ENCODE measurements at regions not wholly inside any gene's neighbourhood (a gene's known extent, or its start where the extent isn't known, plus 50 kb on each side); places are given as distances from the start of the nearest gene placed in this dataset.
A peak's percentile ranks its signal among the peaks of the same experiment; 100 is the strongest.

GRCh38 chr17:56045872-56046271 is 107.4 kb upstream of the ANKFN1 start:
- Histone ChIP-seq H3K4me3 (no peak overlapping the region), H3K36me3 (no peaks in the 10 kb centered on the region), H3K9ac (no peak overlapping the region), H3K4me1 (no peaks in the 10 kb centered on the region), H3K9me3 (replicated peaks in 1 of 11) (no peaks in the 10 kb centered on the region), H4K20me1 (no peaks in the 10 kb centered on the region), H3K27ac (no peak overlapping the region), H3K4me2 (no peak overlapping the region), H3K27me3 (no peaks in the 10 kb centered on the region)
- no peak for TF ChIP-seq Cebpa-rat (IDR thresholded peaks at IDR 0.05)

GRCh38 chr17:56047331-56047730 is 105.9 kb upstream of the ANKFN1 start:
- H3K9me3 ChIP-seq (replicated peaks in 1 of 11), result peaks cover 3 to 5% (median 4%) of the 10 kb centered on the region in 11 experiments; a peak in 14 of 22 replicates
- H3K4me2 ChIP-seq, result no peak overlapping the region
- no peaks in the 10 kb centered on the region for H3K4me1 ChIP-seq
- H3K27ac ChIP-seq, result no peak overlapping the region
- H3K36me3 ChIP-seq, result no peaks in the 10 kb centered on the region
- H3K4me3 ChIP-seq, result no peak overlapping the region
- no peak for TF ChIP-seq Cebpa-rat (IDR thresholded peaks at IDR 0.05)
- no peak overlapping the region for H3K9ac ChIP-seq
- H3K27me3 ChIP-seq, result no peaks in the 10 kb centered on the region
- no peaks in the 10 kb centered on the region for H4K20me1 ChIP-seq

- Histone ChIP-seq H3K4me2 (no peak overlapping the region), H3K27me3 (no peaks in the 10 kb centered on the region), H3K27ac (no peak overlapping the region), H3K9ac (no peak overlapping the region), H4K20me1 (no peaks in the 10 kb centered on the region), H3K9me3 (replicated peaks in 1 of 11) (peaks cover 9 to 41% (median 14%) of the 10 kb centered on the region in 11 experiments), H3K4me1 (no peaks in the 10 kb centered on the region), H3K4me3 (no peak overlapping the region), H3K36me3 (no peaks in the 10 kb centered on the region)
- no peak for TF ChIP-seq Cebpa-rat (IDR thresholded peaks at IDR 0.05)
Measured at GRCh38 chr17:56057869-56058268, 95.4 kb upstream of the ANKFN1 start.

GRCh38 chr17:56064506-56064905 is 88.8 kb upstream of the ANKFN1 start:
- H3K9me3 ChIP-seq (replicated peaks in 1 of 11), result peaks cover 28 to 41% (median 32%) of the 10 kb centered on the region in 11 experiments
- no peak for TF ChIP-seq Cebpa-rat (IDR thresholded peaks at IDR 0.05)
- no peak overlapping the region for H3K27ac ChIP-seq
- H3K4me3 ChIP-seq, result no peak overlapping the region
- no peaks in the 10 kb centered on the region for H3K27me3 ChIP-seq
- H3K9ac ChIP-seq, result no peak overlapping the region
- no peaks in the 10 kb centered on the region for H3K36me3 ChIP-seq
- H3K4me2 ChIP-seq, result no peak overlapping the region
- H3K4me1 ChIP-seq, result no peaks in the 10 kb centered on the region
- H4K20me1 ChIP-seq, result no peaks in the 10 kb centered on the region; a peak in 1 of 22 replicates

GRCh38 chr17:56074361-56074890 is 78.8 kb upstream of the ANKFN1 start:
- Histone ChIP-seq H3K4me1 (no peaks in the 10 kb centered on the region), H3K27ac (no peak overlapping the region), H3K36me3 (no peaks in the 10 kb centered on the region), H4K20me1 (no peaks in the 10 kb centered on the region), H3K4me2 (no peak overlapping the region), H3K27me3 (no peaks in the 10 kb centered on the region), H3K9me3 (replicated peaks in 1 of 11) (peaks cover 6 to 17% (median 13%) of the 10 kb centered on the region in 11 experiments; a peak in 16 of 22 replicates), H3K4me3 (no peak overlapping the region), H3K9ac (no peak overlapping the region)
- no peak for TF ChIP-seq Cebpa-rat (IDR thresholded peaks at IDR 0.05)

- Histone ChIP-seq H3K4me3 (no peak overlapping the region), H3K9ac (no peak overlapping the region), H3K27ac (no peak overlapping the region), H3K27me3 (no peaks in the 10 kb centered on the region), H3K4me2 (no peak overlapping the region), H4K20me1 (no peaks in the 10 kb centered on the region), H3K9me3 (replicated peaks in 1 of 11) (peaks cover 6 to 17% (median 13%) of the 10 kb centered on the region in 11 experiments; a peak in 16 of 22 replicates), H3K36me3 (no peaks in the 10 kb centered on the region), H3K4me1 (no peaks in the 10 kb centered on the region)
- no peak for TF ChIP-seq Cebpa-rat (IDR thresholded peaks at IDR 0.05)
Measured at GRCh38 chr17:56076980-56077379, 76.3 kb upstream of the ANKFN1 start.

- no peaks in the 10 kb centered on the region for H3K4me1 ChIP-seq
- no peak overlapping the region for H3K27ac ChIP-seq
- TF ChIP-seq Cebpa-rat (IDR thresholded peaks at IDR 0.05), result no peak
- peaks cover 0 to 2% (median 0%) of the 10 kb centered on the region in 11 experiments; a peak in 2 of 22 replicates for H3K9me3 ChIP-seq (replicated peaks in 1 of 11)
- no peak overlapping the region for H3K4me2 ChIP-seq
- H4K20me1 ChIP-seq, result no peaks in the 10 kb centered on the region
- no peaks in the 10 kb centered on the region for H3K36me3 ChIP-seq
- H3K27me3 ChIP-seq, result no peaks in the 10 kb centered on the region
- no peak overlapping the region for H3K4me3 ChIP-seq
- H3K9ac ChIP-seq, result no peak overlapping the region
Measured at GRCh38 chr17:56083475-56083874, 69.8 kb upstream of the ANKFN1 start.

- no peak overlapping the region for H3K4me3 ChIP-seq
- no peak overlapping the region for H3K4me2 ChIP-seq
- H3K4me1 ChIP-seq, result no peaks in the 10 kb centered on the region
- no peaks in the 10 kb centered on the region for H4K20me1 ChIP-seq
- no peaks in the 10 kb centered on the region for H3K9me3 ChIP-seq (replicated peaks in 1 of 11)
- no peaks in the 10 kb centered on the region for H3K27me3 ChIP-seq
- no peaks in the 10 kb centered on the region for H3K36me3 ChIP-seq
- no peak overlapping the region for H3K9ac ChIP-seq
- TF ChIP-seq Cebpa-rat (IDR thresholded peaks at IDR 0.05), result no peak
- H3K27ac ChIP-seq, result no peak overlapping the region
Measured at GRCh38 chr17:56085576-56086267, 67.6 kb upstream of the ANKFN1 start.

GRCh38 chr17:56087199-56087598 is 66.1 kb upstream of the ANKFN1 start:
- Histone ChIP-seq H3K9ac (no peak overlapping the region), H4K20me1 (no peaks in the 10 kb centered on the region), H3K4me3 (no peak overlapping the region), H3K4me2 (no peak overlapping the region), H3K27me3 (no peaks in the 10 kb centered on the region), H3K27ac (no peak overlapping the region), H3K4me1 (no peaks in the 10 kb centered on the region), H3K36me3 (no peaks in the 10 kb centered on the region), H3K9me3 (replicated peaks in 1 of 11) (no peaks in the 10 kb centered on the region)
- 0 out of 22 replicates have a peak, but pooled peaks of 1 of the 11 experiments have one; percentile 4 for TF ChIP-seq Cebpa-rat (IDR thresholded peaks at IDR 0.05)
